UCSD-AML1 (cell line): ENCODE measurements at regions not wholly inside any gene's neighbourhood (a gene's known extent, or its start where the extent isn't known, plus 50 kb on each side); places are given as distances from the start of the nearest gene placed in this dataset.

ENCODE experiments used
- DNase-seq: peaks from one replicate; lab custom pipeline; 2025; ENCODE audit not compliant: unreplicated experiment; lab: John Stamatoyannopoulos, UW

GRCh38 chr2:104388296-104388695 lies 465.6 kb upstream of the POU3F3 start:
- no peak for DNase-seq

GRCh38 chr2:104402825-104403224 lies 451.1 kb upstream of the POU3F3 start:
- DNase-seq = no peak

GRCh38 chr2:104404526-104404925 lies 449.4 kb upstream of the POU3F3 start:
- DNase-seq = no peak

GRCh38 chr2:104405623-104406022 lies 448.3 kb upstream of the POU3F3 start:
- no peak for DNase-seq

- DNase-seq = no peak
Observed at GRCh38 chr2:104406261-104406726, 447.6 kb upstream of the POU3F3 start.

- DNase-seq = no peak
Observed at GRCh38 chr2:104407641-104408040, 446.3 kb upstream of the POU3F3 start.

GRCh38 chr2:104408266-104408665 lies 445.6 kb upstream of the POU3F3 start:
- no peak for DNase-seq

GRCh38 chr2:104410136-104410535 lies 443.8 kb upstream of the POU3F3 start:
- no peak for DNase-seq

- peak; percentile 12 for DNase-seq
Observed at GRCh38 chr2:104412384-104412783, 441.5 kb upstream of the POU3F3 start.

- DNase-seq = no peak
Observed at GRCh38 chr2:104413890-104414289, 440.0 kb upstream of the POU3F3 start.

GRCh38 chr2:104415284-104415683 lies 438.6 kb upstream of the POU3F3 start:
- no peak for DNase-seq

- DNase-seq = no peak
Observed at GRCh38 chr2:104416339-104417000, 437.4 kb upstream of the POU3F3 start.

GRCh38 chr2:104420420-104420819 lies 433.5 kb upstream of the POU3F3 start:
- DNase-seq = no peak

GRCh38 chr2:104420953-104421352 lies 433.0 kb upstream of the POU3F3 start:
- DNase-seq = no peak

- DNase-seq = no peak
Observed at GRCh38 chr2:104425850-104426595, 427.9 kb upstream of the POU3F3 start.

GRCh38 chr2:104428155-104428554 lies 425.8 kb upstream of the POU3F3 start:
- no peak for DNase-seq

- DNase-seq = no peak
Observed at GRCh38 chr2:104429639-104430358, 424.1 kb upstream of the POU3F3 start.

- no peak for DNase-seq
Observed at GRCh38 chr2:104430359-104430740, 423.6 kb upstream of the POU3F3 start.

GRCh38 chr2:104430852-104431251 lies 423.1 kb upstream of the POU3F3 start:
- no peak for DNase-seq

- DNase-seq = no peak
Observed at GRCh38 chr2:104431701-104432121, 422.2 kb upstream of the POU3F3 start.

GRCh38 chr2:104432401-104432800 lies 421.5 kb upstream of the POU3F3 start:
- DNase-seq = no peak

- DNase-seq = no peak
Observed at GRCh38 chr2:104432991-104433390, 420.9 kb upstream of the POU3F3 start.
